GM21423 (cell line): ENCODE measurements at regions not wholly inside any gene's neighbourhood (a gene's known extent, or its start where the extent isn't known, plus 50 kb on each side); places are given as distances from the start of the nearest gene placed in this dataset.

Source experiments
- ATAC-seq: cut with Tn5 transposase; IDR thresholded peaks from one replicate; pipeline ENCODE4 v1.9.1; 2021; ENCODE audit warnings: mild to moderate bottlenecking, moderate library complexity; ENCODE audit not compliant: unreplicated experiment

DNA sequence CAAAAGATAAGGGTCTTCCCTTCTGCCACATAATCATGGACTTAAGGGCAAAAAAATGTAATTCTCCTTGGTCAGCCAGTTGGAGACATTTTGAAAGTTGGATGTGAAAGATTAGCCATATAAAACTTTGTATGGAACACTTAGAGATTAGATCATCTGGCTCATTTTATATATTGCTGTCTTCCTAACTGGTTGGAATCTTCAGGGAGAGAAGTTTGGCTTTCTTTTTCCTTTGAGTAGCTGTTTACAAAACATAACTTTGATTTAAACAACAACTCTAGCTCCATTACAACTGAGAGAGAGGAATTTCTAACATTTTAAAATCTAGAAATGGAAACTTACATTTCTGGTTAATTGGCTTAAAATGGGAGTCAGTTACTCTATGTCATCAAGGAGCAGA lies 132.7 kb downstream of the RDH14 start:
- ATAC-seq: no peak

DNA sequence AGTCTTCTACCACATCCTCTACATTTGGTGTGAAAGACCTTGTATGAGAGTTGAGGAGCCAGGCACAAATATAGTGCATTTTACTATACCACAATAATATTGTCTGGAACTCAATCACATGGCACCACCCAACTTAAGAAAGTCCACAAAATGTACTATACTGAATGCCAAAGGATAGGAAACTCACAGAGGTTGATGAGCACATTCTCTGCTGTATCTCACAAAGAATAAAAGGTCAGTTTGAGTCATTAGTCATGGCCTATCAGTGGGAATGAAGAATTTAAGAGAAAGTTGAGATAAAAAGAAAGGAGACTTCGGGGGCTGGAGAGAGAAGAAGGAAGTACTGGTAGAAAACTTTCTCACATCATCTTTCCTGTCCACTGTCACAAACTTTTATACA lies 134.3 kb downstream of the RDH14 start:
- ATAC-seq: no peak

DNA sequence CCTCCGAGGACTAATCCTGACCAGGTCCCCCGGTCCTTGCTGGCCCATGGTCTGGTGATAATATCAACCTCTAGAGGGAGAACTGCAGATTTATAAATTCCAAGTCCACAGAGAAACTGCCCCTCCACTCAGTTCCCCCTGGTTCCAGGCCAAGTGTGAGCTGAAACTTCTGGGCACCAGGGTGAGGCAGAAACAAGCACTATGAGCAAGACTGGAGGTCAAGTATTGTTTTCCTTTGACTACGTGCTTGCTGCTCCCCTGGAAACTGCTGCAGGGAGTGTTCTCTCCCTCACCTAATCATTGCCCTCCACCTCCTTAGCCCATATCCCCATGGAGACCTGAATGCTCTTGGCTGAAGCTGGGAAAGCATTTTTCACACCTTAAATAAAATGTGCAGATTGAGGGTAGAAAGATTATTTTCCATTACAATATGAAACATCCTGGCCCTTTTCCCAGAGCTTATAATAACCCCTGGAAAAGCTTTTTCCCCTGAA lies 135.2 kb downstream of the RDH14 start:
- ATAC-seq: no peak

DNA sequence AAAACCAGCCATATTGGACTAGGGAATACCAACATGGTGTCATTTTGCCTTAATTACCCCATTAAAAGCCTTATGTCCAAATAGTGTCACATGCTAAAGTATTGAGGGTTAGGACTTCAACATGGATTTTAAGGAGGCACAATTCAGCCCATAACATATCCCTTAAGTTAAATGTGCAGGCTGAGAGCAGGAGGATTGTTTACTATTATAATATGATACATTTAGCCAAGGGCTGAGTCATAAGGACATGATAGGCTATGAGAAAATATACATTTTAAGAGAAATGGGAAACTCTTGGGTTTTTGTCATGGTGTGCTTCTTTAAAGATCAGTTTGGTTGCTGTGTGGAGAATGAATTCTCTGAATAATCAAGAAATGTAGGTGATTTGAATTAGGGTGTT lies 136.8 kb downstream of the RDH14 start:
- ATAC-seq: no peak

DNA sequence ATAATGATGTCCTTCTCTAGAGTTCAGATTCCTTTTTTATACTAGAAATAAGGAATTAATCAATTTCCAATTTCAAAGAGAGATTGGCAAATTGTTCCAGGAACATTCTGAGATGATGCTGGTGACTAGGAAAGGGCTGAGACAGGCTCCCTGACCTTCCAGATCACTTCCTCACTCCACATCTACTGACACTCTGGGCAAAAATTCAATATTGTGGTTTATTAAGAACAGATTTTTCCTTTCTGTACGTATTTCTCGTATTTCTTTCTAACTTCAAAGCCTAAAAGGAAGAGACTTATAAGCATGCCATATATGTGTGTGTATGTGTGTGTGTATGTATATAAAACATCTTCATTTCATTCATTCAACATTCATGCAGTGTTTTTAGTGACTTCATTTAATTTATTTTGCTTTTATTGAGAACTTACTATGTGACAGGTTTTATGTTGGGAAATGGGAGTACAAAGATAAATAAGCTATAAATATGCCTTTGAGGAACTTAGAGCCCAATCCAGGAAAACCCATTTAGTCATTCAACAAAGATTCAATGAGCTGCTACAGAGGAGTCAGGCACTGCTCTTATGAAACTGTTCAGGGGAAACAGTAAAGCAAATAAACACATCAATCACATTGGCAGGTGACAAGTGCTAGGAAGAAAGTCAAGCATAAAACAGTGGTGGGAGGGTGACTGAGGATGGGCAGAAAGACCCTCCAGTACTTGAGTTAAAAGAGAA lies 137.9 kb downstream of the RDH14 start:
- ATAC-seq: no peak

DNA sequence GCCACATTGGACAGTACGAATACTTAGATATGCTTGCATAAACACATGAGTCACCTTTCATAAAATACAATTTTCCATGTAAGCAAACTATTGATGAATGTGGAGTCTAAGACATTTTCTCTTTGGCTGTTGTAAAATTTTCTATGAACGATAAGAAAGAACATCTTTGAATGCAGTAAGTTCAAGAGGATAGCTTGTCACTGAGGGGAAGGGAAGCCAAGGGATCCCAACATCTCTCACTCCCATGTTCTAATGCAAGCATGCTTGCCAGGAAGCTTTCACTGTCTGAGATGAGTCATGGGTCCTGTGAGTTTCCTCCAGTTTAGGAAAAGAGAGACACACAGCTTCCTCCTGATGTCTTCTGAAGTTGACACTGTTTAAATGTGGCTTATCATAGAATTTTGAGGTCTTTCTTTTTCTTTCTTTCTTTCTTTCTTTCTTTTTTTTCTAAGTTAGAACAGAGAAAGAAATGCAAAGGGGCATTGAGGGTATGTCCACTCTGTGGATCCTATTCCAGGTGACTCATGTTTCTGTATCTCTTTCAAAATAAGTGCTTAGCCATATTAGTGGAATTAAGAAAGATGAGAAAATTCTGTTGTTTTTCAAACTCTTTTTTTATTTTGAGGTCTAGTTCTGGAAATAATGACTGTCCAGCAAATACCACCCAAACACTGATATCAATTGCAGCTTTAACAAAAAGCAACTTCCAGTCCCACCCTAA lies 146.6 kb downstream of the RDH14 start:
- ATAC-seq: no peak

DNA sequence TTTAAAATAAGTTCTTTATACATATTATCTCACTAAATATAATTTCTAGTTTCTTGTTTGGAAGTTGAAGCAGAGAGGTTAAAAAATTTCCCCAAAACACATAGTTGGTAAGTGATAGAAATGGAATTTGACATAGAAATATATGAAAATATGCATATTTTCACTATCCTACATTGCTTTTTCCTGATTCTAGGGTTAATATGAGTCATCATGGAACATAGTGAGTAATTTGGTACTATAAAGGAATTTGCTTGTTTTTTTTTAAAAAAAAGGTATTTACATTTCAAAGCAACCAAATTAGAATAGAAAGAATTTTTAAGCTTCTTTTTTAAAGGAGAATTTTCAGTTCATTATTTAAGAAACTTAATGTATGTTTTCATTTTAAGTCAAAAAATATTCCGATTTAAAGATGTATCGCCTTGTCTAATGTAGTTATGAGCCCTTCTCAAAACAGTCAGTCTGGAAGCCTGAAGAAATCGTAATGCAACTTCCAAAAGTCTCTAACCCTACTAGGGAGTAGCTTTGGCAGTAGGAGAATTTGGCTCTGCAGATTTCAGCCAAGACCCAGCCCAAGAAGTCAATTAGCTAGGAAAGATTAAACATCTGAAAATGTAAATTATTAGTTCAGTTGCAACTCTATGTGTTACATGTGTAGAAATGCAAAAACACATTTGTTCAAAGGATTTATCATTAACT lies 147.3 kb downstream of the RDH14 start:
- ATAC-seq: no peak

DNA sequence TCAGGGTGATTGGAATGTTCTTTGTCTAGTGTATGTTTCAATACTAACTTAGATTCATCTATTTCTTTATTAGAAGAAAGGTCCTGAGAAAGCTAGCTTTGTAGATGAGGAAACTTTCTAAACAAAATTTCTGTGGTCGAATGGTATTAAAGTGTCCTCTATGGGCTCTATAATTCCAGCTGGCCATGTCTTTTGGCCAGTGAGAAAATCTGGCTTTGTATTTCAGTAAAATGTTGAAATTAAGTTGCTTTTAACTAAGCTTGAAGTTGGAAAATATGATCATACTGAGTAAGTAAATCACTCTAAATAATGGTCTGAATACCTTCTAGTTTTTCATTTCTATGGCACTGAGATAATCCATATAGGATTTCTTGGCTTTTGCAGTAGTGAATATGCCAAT lies 148.8 kb downstream of the RDH14 start:
- no peak for ATAC-seq

DNA sequence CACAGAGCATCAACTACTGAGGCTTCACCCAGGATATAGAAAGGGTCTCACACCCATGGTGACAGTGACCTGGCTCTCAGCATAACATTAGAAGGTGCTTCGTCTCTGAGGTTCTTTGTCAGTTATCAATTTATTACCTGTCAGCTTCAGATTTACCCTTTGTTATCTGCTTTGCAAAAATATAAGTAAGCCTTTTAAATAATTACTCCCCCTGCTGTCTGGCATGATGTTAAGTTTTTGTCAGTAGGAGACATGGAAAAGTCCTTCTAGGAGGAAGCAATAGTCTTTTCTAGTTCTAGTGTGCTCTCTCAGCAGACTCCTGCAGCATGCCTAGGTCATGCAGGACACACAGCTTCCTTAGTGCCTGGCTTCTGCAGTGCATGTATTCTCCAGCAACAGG lies 149.9 kb downstream of the RDH14 start:
- no peak for ATAC-seq

DNA sequence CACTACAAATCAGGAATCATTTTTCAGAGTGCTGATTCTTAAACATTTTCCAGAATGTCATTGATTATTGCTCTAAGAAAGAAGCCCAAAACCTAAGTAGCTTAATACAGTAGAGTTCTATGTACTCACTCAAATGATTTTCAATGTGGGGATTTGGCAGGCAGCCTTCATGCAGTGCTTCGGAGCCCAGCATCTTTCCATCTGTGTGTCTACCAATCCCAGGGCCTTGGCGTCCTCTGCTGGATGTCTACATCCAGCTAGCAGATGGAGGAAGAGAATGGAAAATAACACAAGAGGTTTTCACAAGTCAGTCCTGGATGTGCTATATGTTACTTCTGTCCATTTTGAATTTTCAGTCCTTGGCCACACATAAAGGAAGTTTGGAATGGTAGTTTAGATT lies 151.8 kb downstream of the RDH14 start:
- ATAC-seq: no peak

DNA sequence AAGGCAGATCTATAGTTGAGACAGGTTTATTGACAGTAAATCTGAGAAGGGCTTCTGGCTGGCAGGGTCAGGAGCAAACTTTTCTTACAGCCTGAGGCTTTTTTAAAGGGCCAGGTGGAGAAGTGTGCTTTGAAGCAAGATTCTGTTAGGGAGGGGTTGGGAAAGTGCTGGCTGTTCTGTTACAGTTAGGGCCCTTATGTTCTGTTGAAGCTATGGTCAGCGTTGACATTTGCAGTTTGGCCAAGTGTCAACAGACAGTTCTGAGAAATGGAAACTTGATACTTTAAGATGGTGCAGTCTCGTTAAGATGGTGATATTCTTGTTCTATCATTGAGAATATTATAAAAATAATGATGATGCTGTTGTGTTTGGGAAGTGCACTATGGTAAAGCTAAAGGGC lies 154.2 kb downstream of the RDH14 start:
- ATAC-seq: no peak

DNA sequence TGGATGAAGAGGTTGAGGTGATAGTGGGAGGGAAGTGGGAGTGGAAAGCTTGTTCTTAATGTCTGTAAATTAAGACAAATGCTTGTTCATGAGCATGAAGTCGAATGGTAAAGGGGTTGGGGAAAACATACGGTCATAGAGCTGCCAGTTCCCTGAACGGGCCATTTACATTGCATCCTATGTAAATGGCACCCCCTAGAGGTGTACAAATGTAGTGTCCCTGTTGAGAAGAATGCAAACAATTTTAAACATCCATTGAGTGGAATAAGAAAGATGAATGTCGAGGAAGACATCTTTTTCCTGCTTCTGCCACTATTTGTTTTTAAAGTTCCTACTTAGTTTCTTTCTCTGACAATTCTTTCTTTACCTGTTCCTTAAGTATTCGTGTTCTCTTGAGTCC lies 155.7 kb downstream of the RDH14 start:
- no peak for ATAC-seq

DNA sequence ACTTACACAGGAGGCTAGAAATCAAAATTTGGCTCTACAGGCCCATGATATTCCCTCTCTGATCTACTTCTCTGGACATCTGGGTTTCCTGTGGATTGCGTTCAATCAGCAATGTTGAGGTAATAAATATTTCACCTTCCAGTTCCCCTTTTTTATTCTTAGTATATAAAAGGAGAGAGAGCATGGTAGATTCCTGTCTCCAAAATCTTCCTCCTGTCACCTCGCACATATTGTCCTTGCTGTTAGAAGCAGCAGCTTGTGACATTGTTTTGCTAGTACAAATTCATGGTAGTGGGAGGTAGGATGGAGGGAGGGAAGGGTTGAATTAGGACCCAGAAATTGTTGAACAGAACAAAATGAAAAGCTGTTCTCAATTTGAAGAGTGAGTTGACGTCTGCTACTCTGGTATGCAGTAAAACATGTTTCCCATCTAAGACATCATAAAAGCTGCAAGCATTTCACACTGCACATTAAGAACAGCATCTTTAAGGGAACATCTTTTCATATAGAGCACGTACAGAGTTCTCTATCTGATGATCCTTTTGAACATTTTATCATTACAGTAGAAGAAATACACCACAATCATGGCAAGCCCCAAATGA lies 156.4 kb downstream of the RDH14 start:
- no peak for ATAC-seq

DNA sequence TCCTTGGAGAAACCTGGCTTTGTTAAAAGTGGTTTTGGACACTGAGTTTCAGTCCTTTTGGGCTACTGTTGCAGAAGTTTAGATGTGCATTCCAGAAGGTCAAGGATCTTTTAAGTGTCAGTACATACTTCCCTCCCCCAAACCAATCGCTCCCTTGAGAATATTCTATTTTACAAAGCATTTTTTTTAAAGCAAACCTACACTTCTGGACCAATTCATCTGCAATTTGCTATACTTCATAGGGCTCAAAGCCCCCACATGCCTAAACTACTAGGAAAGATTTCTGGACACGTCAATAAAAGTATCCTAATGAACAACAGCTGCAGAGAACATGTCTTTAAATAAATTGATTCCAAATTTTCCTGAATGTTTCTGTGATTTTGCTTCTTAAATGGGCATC lies 157.6 kb downstream of the RDH14 start:
- no peak for ATAC-seq

DNA sequence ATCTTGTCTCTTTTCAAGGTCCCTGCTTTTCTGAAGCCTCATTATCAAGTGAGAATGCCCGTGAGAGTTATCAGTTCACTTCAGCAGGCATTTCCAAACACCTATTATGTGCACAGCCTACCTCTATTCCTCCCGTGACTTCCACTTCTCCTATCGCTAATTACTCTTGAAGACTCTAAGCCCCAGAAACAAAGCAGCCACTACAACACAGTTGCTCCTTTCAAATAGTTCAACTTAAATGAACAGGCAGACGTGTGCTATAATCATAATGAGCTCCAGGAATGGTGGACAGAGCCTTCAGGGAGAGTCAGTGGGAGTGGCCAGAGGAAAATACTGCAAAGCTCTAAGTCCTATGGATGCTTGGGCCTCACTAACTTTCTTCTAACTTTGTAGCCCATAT lies 159.0 kb downstream of the RDH14 start:
- no peak for ATAC-seq

DNA sequence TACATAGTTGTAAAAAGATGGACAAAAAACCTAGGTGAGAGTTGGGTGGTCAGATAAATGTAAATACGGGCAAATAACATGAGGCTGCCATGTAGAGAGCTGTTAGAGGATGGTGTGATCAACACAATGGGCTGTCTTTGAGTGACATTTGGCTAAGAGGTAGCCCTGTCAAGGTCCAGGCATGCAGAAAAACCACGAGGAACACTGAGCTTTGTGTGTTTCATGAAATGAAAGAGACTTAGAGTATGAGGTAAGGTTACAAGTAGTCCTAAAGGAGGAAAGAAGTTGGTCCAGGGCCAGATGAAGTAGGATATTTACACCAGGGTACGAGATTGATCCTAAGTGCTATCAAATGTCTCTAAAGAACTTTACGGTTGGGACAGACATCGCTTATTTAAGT lies 160.9 kb downstream of the RDH14 start:
- ATAC-seq: no peak

DNA sequence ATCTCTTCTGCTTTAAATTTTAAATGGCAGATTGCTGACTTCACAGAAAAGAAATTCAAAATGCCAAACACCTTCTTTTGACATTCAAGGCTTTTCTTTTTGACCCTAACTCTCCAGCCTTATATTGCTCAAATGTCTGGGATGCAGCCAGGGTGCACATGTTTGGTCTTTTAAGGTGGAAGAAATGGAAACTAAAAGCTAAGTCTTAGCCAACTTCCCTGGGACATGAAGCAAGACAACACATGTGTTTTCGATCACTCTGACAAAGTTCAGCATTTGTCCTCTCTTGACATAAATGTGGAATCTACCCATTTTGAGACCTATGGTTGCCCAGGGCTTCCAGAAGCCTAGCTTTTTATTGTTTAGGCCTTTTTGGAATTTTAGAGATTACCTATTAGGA lies 161.6 kb downstream of the RDH14 start:
- no peak for ATAC-seq

DNA sequence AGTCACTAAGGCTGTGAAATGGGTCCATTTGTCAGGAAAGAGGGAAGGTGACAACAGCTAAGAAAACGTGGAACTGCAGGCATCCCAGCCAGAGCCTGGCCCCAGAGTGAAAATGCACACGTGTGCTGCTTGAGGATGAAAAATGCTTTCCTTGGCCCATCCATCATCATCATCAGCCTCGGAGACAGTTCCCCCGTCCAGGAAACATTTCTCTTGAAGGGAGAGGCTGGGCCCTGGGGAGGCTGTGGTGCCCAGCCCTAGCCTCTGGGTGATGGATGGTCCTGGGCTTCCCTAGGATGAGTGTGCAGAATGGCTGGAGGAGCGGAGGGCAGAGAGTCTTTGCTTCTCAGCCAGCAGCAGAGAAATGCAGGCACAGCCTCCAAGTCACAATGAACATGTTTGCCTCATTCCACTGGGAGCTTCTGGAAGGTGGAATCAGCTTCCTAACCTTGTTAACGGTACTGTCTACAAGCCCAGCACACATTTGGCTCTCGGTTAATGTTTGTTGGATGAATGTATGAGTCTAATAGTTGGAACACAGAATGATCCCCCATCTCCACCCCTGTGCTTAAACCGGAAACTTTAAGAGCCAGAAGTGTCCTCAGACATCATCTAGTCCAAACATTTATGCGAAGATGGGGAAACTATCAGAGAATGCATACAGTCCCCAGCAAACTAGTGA lies 164.0 kb downstream of the RDH14 start:
- no peak for ATAC-seq

DNA sequence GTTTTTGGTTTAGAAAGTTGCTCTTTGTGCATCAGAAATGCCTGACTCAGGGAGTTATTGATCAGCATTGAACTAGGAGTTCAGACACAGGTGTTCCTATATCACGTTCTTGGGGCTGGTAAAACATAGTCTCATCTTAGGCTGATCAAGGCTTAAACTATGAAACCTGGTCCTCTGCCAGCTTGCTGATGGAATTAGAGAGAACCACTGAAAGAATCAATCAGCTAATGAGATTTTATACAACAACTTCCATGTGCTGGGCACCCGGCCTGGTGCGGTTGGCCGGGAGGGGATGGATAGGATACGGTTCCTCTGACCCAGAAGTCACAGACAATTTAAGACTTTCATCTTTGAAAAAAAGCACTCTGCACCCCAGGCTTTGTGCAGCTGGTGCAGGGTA lies 164.9 kb downstream of the RDH14 start:
- no peak for ATAC-seq

DNA sequence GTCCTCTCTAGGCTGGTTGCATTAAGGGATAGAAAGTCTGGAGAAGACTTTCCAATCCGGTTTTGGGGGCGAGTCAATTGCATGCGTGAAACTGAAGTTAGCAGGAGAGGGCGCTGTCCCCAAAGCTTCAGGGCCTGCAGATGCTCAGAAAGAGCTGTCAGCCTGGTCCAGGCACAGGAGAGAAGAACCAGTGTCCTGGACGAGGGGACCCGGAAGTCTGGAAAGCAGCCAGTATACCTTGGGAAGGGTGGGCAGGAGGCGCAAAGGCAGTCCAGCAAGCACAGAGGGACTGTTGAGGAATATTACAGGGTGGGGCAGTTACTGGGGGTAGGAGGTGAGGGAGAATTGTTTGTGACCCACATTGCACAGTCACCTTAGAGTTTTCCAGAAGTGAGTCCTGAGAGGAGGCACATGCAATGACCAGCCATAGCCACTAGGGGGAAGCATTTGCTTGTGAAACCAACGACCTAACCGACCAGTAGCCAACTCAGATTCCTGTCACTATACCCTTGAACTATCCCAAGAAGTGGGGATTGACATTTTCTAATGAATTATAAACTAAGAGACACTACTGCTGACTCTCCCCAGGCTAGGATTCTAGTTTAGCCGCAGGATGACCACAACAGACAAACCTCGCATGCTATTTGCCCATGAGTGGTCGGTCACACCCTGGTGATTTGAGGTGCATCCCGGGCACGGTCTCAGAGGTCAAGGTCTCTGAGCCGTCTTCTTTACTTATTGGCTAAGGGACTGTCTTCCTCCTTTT lies 172.8 kb downstream of the RDH14 start:
- ATAC-seq: peak; percentile 75
